ENCODE measurements at regions not wholly inside any gene's neighbourhood (a gene's known extent, or its start where the extent isn't known, plus 50 kb on each side); places are given as distances from the start of the nearest gene placed in this dataset.

DNA sequence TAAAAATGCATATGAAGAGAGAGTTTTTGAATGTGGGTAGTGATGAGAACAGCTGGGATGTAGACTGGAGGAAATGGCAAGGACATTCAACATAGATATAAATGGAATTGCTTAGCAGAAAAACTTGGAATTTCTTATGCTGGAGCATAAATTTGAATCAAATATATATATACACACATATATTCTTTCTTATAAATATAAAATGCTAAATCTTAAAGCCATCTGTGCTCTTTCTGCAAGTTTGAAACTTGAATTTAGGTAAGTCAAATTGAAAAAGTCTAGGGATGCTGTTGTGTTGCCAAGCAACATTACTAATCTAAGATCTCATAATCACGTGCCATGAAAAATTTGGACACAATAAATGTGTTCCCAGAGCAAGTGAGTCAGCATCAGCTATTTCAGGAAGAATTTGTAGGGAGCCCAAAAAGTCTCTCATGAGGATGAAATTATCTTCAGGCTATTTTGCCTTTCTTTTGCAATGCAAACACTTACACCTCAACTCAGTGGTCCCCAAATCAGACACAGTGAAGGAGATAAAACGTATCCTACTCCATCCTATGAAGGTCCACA is 58.4 kb upstream of the ALDH1A1 start:
- TF ChIP-seq, protein P1, sequence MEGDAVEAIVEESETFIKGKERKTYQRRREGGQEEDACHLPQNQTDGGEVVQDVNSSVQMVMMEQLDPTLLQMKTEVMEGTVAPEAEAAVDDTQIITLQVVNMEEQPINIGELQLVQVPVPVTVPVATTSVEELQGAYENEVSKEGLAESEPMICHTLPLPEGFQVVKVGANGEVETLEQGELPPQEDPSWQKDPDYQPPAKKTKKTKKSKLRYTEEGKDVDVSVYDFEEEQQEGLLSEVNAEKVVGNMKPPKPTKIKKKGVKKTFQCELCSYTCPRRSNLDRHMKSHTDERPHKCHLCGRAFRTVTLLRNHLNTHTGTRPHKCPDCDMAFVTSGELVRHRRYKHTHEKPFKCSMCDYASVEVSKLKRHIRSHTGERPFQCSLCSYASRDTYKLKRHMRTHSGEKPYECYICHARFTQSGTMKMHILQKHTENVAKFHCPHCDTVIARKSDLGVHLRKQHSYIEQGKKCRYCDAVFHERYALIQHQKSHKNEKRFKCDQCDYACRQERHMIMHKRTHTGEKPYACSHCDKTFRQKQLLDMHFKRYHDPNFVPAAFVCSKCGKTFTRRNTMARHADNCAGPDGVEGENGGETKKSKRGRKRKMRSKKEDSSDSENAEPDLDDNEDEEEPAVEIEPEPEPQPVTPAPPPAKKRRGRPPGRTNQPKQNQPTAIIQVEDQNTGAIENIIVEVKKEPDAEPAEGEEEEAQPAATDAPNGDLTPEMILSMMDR (conservative IDR thresholded peaks at IDR 0.05): no peak
- TF ChIP-seq EZH2 (IDR thresholded peaks at IDR 0.05; ENCODE audit: low read depth): no peak
